Parathyroid adenoma (tissue), 2 donors: ENCODE measurements at regions not wholly inside any gene's neighbourhood (a gene's known extent, or its start where the extent isn't known, plus 50 kb on each side); places are given as distances from the start of the nearest gene placed in this dataset.

Source experiments
- H2AFZ ChIP-seq: fragments of 300-600 bp; sonication (generic); one replicate; pipeline ENCODE4 v1.7.0; 2017; ENCODE audit warnings: antibody characterized with exemption, mild to moderate bottlenecking
- H3K27ac ChIP-seq: fragments of 300-600 bp; sonication (generic); one replicate; pipeline ENCODE4 v1.7.0; 2017
- H3K27me3 ChIP-seq: fragments of 300-600 bp; sonication (generic); one replicate; pipeline ENCODE4 v1.7.0; 2017; ENCODE audit warnings: low read length; ENCODE audit not compliant: control insufficient read depth, insufficient read depth
- H3K36me3 ChIP-seq: fragments of 300-600 bp; sonication (generic); one replicate; pipeline ENCODE4 v1.7.0; 2017; ENCODE audit warnings: low read length; ENCODE audit not compliant: control insufficient read depth, insufficient read depth
- H3K4me1 ChIP-seq: fragments of 300-600 bp; sonication (generic); one replicate; pipeline ENCODE4 v1.7.0; 2017; ENCODE audit warnings: control low read depth
- H3K4me2 ChIP-seq: fragments of 300-600 bp; sonication (generic); one replicate; pipeline ENCODE4 v1.7.0; 2017; ENCODE audit warnings: low read length
- H3K4me3 ChIP-seq: fragments of 300-600 bp; sonication (generic); one replicate; pipeline ENCODE4 v1.7.0; 2017; ENCODE audit warnings: low read depth, low read length
- H3K79me2 ChIP-seq: fragments of 300-600 bp; sonication (generic); one replicate; pipeline ENCODE4 v1.7.0; 2017; ENCODE audit warnings: control low read depth
- H3K9ac ChIP-seq: fragments of 300-600 bp; sonication (generic); one replicate; pipeline ENCODE4 v1.7.0; 2017; ENCODE audit warnings: mild to moderate bottlenecking
- H3K9me3 ChIP-seq: fragments of 300-600 bp; sonication (generic); one replicate; pipeline ENCODE4 v1.7.0; 2017; ENCODE audit warnings: low read length; ENCODE audit not compliant: control insufficient read depth
- CTCF ChIP-seq: fragments of 300-600 bp; sonication (generic); IDR thresholded peaks from one replicate; pipeline ENCODE4 v1.7.0; 2017; ENCODE audit warnings: antibody characterized with exemption, mild to moderate bottlenecking
- donor health status: primary hyperparathyroidism.

DNA sequence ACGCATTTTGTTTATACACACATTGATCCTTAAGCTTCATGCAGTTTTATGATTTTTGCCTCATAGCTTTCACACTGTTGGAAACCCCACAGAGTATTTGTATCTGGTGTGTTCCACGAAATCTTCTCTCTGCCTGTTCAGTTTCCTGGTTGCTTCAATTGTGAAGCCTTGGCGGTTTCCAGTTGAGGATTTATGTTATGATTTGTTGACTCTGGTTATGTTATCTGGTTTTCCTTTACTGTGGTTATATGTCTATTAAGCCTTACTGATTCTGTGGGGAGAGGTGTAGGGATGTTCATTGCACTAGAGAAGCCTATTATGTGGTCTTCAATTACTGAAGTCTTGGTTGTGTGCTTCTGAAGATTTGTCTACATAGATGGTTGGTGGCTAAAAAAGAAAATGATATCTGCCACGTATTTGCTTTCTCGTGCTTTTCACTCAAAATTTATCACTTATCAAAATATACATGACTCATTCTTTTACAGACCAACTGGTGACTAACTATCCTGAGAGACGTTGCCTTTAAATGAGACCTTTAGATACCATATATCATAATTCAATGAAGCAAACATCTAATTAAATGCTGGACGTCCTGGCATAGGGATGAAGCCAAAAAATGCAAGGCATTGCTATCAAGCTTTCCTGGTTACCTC, 488.0 kb upstream of the B3GALT2 start:
- Histone ChIP-seq H3K4me2 (no peak overlapping the region), H3K9me3 (no peaks in the 10 kb centered on the region), H2AFZ (no peak overlapping the region), H3K4me1 (no peaks in the 10 kb centered on the region), H3K79me2 (no peaks in the 10 kb centered on the region), H3K27ac (no peak overlapping the region), H3K27me3 (no peaks in the 10 kb centered on the region), H3K4me3 (no peak overlapping the region), H3K36me3 (no peaks in the 10 kb centered on the region), H3K9ac (no peak overlapping the region)
- TF ChIP-seq CTCF, result no peak

- Histone ChIP-seq H3K4me2 (no peak overlapping the region), H3K9me3 (no peaks in the 10 kb centered on the region), H3K4me3 (no peak overlapping the region), H3K4me1 (no peaks in the 10 kb centered on the region), H3K27ac (no peak overlapping the region), H3K27me3 (no peaks in the 10 kb centered on the region), H3K79me2 (no peaks in the 10 kb centered on the region), H3K9ac (no peak overlapping the region), H2AFZ (no peak overlapping the region), H3K36me3 (no peaks in the 10 kb centered on the region)
- TF ChIP-seq CTCF, result no peak
Observed at GRCh38 chr1:193666485-193667083, 480.2 kb upstream of the B3GALT2 start.

- H3K79me2 ChIP-seq, result no peaks in the 10 kb centered on the region
- H3K4me3 ChIP-seq, result no peak overlapping the region
- TF ChIP-seq CTCF, result no peak
- H3K9ac ChIP-seq, result no peak overlapping the region
- no peaks in the 10 kb centered on the region for H3K36me3 ChIP-seq
- H3K9me3 ChIP-seq, result no peaks in the 10 kb centered on the region
- no peak overlapping the region for H2AFZ ChIP-seq
- H3K27ac ChIP-seq, result no peak overlapping the region
- no peaks in the 10 kb centered on the region for H3K27me3 ChIP-seq
- H3K4me2 ChIP-seq, result no peak overlapping the region
- no peaks in the 10 kb centered on the region for H3K4me1 ChIP-seq
Observed at GRCh38 chr1:193663965-193664364, 477.6 kb upstream of the B3GALT2 start.

DNA sequence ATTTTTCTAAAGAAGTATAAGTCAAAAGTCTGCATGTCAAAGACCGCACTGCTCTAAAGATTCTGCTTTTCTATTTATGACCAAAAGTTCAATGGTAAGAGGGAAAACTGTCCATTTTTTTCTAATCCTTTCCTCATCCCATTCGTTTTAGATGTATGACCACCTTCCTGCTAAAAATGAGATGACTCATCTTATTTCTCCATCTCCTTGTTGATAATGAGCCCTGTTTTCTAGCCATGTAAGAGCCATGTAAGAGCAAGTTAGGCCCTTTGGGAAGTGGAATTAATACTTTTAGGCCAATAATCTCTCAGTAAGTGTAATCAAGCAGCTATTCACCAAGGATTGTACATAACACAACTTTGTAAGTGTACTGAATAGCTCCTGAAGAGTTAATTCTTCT, 475.6 kb upstream of the B3GALT2 start:
- no peaks in the 10 kb centered on the region for H3K9me3 ChIP-seq
- H2AFZ ChIP-seq, result no peak overlapping the region
- H3K27ac ChIP-seq, result no peak overlapping the region
- no peaks in the 10 kb centered on the region for H3K27me3 ChIP-seq
- no peak for TF ChIP-seq CTCF
- H3K4me3 ChIP-seq, result no peak overlapping the region
- H3K4me2 ChIP-seq, result no peak overlapping the region
- H3K4me1 ChIP-seq, result no peaks in the 10 kb centered on the region
- no peak overlapping the region for H3K9ac ChIP-seq
- H3K36me3 ChIP-seq, result no peaks in the 10 kb centered on the region
- no peaks in the 10 kb centered on the region for H3K79me2 ChIP-seq

DNA sequence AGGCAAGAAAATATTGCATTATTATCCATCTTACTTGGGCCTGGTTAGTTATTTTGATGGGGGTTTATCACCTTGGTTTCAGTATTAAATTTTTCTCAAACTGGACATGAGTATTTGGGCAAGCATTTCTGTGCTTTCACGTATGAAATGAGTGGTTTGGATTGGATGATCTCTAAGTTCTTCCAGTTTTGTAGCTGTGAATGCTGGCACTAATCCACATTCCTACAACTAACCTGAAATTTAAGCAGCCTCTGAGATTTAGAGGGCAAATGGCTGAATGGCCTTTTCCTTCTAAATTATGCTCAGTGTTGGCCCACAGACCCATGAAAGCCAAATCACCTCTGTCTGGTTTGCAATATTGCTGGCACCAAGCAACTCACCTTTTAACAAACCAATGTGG, 475.0 kb upstream of the B3GALT2 start:
- TF ChIP-seq CTCF, result no peak
- H3K4me2 ChIP-seq, result no peak overlapping the region
- H2AFZ ChIP-seq, result no peak overlapping the region
- no peaks in the 10 kb centered on the region for H3K9me3 ChIP-seq
- no peaks in the 10 kb centered on the region for H3K36me3 ChIP-seq
- H3K27me3 ChIP-seq, result no peaks in the 10 kb centered on the region
- H3K79me2 ChIP-seq, result no peaks in the 10 kb centered on the region
- H3K27ac ChIP-seq, result no peak overlapping the region
- no peaks in the 10 kb centered on the region for H3K4me1 ChIP-seq
- no peak overlapping the region for H3K4me3 ChIP-seq
- no peak overlapping the region for H3K9ac ChIP-seq
